Activated B cell treated with CpG ODN at 0.5 μM for 24 hours (primary cell): ENCODE measurements at regions not wholly inside any gene's neighbourhood (a gene's known extent, or its start where the extent isn't known, plus 50 kb on each side); places are given as distances from the start of the nearest gene placed in this dataset.

Experiments
- ATAC-seq: fragments of 200-7000 bp; cut with Tn5 transposase; one replicate; pipeline ENCODE4 v1.10.0; 2021; ENCODE audit warnings: low read depth, mild to moderate bottlenecking, moderate library complexity
- CTCF ChIA-PET: fragments of 350-600 bp; sonication (Branson Sonifier 250); formaldehyde crosslinking; loops from one replicate; lab custom pipeline; 2021; ENCODE audit warnings: antibody characterized with exemption; lab: Charles Lee
- POLR2A ChIA-PET: fragments of 350-600 bp; sonication (Branson Sonifier 250); formaldehyde crosslinking; loops from one replicate; lab custom pipeline; 2021; ENCODE audit warnings: antibody characterized with exemption; lab: Charles Lee
- DNase-seq: peaks from one replicate; pipeline ENCODE4 v3.0.0; 2022
- H3K27ac Mint-ChIP-seq: one replicate; pipeline ENCODE4 v1.8.0; 2020; ENCODE audit warnings: mixed read lengths
- H3K27me3 Mint-ChIP-seq: one replicate; pipeline ENCODE4 v1.8.0; 2021; ENCODE audit warnings: mixed read lengths
- H3K36me3 Mint-ChIP-seq: one replicate; pipeline ENCODE4 v1.8.0; 2021; ENCODE audit warnings: low read depth, mixed read lengths
- H3K4me1 Mint-ChIP-seq: one replicate; pipeline ENCODE4 v1.8.0; 2021; ENCODE audit warnings: mixed read lengths
- H3K4me3 Mint-ChIP-seq: one replicate; pipeline ENCODE4 v1.8.0; 2020; ENCODE audit warnings: mild to moderate bottlenecking, mixed read lengths
- H3K9me3 Mint-ChIP-seq: one replicate; pipeline ENCODE4 v1.8.0; 2020; ENCODE audit warnings: mixed read lengths
- intact Hi-C: fragments of 100-400 bp; cut with micrococcal nuclease; formaldehyde crosslinking; loops from one replicate; pipeline ENCODE4 v1.15.1; 2024
- TF ChIP-seq, protein P1 (sequence below): fragments of 200-600 bp; IDR thresholded peaks from one replicate; pipeline ENCODE4 v1.8.0; 2022; ENCODE audit warnings: antibody characterized with exemption, mild to moderate bottlenecking

- DNase-seq: no peak
- Mint-ChIP-seq H3K36me3 (no peaks in the 10 kb centered on the region), H3K9me3 (peaks cover 7% of the 10 kb centered on the region), H3K4me1 (no peaks in the 10 kb centered on the region), H3K27me3 (no peaks in the 10 kb centered on the region), H3K4me3 (no peak overlapping the region), H3K27ac (no peak overlapping the region)
- ChIA-PET POLR2A (no interaction called here), CTCF (no interaction called here)
- ATAC-seq: no peak
- TF ChIP-seq, protein P1, sequence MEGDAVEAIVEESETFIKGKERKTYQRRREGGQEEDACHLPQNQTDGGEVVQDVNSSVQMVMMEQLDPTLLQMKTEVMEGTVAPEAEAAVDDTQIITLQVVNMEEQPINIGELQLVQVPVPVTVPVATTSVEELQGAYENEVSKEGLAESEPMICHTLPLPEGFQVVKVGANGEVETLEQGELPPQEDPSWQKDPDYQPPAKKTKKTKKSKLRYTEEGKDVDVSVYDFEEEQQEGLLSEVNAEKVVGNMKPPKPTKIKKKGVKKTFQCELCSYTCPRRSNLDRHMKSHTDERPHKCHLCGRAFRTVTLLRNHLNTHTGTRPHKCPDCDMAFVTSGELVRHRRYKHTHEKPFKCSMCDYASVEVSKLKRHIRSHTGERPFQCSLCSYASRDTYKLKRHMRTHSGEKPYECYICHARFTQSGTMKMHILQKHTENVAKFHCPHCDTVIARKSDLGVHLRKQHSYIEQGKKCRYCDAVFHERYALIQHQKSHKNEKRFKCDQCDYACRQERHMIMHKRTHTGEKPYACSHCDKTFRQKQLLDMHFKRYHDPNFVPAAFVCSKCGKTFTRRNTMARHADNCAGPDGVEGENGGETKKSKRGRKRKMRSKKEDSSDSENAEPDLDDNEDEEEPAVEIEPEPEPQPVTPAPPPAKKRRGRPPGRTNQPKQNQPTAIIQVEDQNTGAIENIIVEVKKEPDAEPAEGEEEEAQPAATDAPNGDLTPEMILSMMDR: no peak
- intact Hi-C loops: no loop called here
Observed at GRCh38 chr4:96102541-96103026, 262.7 kb downstream of the PDHA2 start.

DNA sequence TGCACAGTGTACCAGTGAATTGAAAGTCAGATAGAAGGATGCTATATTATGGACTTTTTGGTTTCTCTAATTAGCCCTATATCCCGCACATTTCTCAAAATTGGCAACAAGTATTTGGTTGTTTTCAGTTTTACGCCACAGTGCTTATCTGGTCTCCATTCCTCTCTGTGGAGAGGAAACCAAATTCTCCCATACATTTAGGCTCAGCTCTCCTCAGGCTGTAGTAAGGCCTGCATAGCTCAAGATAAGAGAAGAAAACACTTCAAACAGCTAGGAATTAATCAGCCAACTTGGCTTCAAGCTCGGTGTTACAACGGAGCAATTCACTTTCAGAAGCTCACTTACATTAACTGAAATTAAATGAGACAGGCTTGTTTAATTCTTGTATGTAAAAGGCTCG, 263.2 kb downstream of the PDHA2 start:
- TF ChIP-seq, protein P1: no peak
- H3K4me1 Mint-ChIP-seq: no peaks in the 10 kb centered on the region
- ChIA-PET CTCF (no interaction called here), POLR2A (no interaction called here)
- no peaks in the 10 kb centered on the region for H3K27me3 Mint-ChIP-seq
- peaks cover 11% of the 10 kb centered on the region for H3K9me3 Mint-ChIP-seq
- H3K36me3 Mint-ChIP-seq: no peaks in the 10 kb centered on the region
- intact Hi-C loops: no loop called here
- no peak for ATAC-seq
- H3K27ac Mint-ChIP-seq: no peak overlapping the region
- no peak overlapping the region for H3K4me3 Mint-ChIP-seq
- no peak for DNase-seq

DNA sequence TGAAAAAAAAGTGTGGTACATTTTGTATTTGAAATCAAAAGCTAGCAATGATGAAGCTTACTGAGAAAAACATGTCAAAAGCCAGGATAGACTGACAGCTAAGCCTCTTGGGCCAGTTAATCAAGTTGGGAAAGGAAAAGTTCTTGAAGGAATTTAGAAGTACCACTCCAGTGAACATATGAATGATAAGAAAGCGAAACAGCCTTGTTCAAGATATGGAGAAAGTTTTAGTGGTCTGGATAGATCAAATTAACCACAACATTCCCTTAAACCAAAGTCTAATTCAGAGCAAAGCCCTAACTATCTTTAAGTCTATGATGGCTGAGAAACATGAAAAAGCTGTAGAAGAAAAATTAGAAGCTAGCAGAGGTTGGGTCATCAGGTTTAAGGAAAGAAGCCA, 268.3 kb downstream of the PDHA2 start:
- Mint-ChIP-seq H3K36me3 (no peaks in the 10 kb centered on the region), H3K27ac (no peak overlapping the region), H3K9me3 (peaks cover 16% of the 10 kb centered on the region), H3K27me3 (no peaks in the 10 kb centered on the region), H3K4me1 (no peaks in the 10 kb centered on the region), H3K4me3 (no peak overlapping the region)
- intact Hi-C loops: no loop called here
- POLR2A ChIA-PET: no interaction called here
- no peak for ATAC-seq
- CTCF ChIA-PET: no interaction called here
- no peak for DNase-seq
- TF ChIP-seq, protein P1: no peak

- Mint-ChIP-seq H3K27me3 (no peaks in the 10 kb centered on the region), H3K27ac (no peak overlapping the region), H3K4me3 (no peak overlapping the region), H3K9me3 (peaks cover 20% of the 10 kb centered on the region), H3K36me3 (no peaks in the 10 kb centered on the region), H3K4me1 (no peaks in the 10 kb centered on the region)
- no peak for DNase-seq
- TF ChIP-seq, protein P1: no peak
- ChIA-PET POLR2A (no interaction called here), CTCF (no interaction called here)
- ATAC-seq: no peak
- intact Hi-C loops: no loop called here
Observed at GRCh38 chr4:96112631-96113030, 272.7 kb downstream of the PDHA2 start.

DNA sequence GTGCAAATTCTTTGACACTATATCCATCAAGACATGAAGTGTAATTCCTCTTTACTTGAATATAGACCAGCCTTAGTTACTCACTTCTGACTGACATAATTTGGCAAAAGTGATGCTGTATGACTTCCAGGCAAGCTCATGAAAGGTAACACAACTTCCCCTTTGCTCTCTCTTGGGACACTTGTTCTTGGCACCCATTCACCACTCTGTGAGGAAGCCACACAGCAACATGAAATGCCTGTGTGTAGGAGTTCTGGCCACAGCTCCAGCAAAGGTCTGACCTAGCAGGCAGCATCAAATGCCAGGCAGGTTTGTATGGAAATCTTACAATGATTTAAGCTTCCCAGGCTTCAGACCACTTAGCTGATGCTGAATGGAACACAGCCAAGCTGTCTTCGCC, 280.3 kb downstream of the PDHA2 start:
- ChIA-PET POLR2A (no interaction called here), CTCF (no interaction called here)
- TF ChIP-seq, protein P1: no peak
- Mint-ChIP-seq H3K36me3 (no peaks in the 10 kb centered on the region), H3K4me1 (no peaks in the 10 kb centered on the region), H3K27me3 (no peaks in the 10 kb centered on the region), H3K4me3 (no peak overlapping the region), H3K27ac (no peak overlapping the region), H3K9me3 (peaks cover 6% of the 10 kb centered on the region)
- no peak for ATAC-seq
- intact Hi-C loops: no loop called here
- no peak for DNase-seq
